Endothelial cell of umbilical vein (primary cell): ENCODE measurements at regions not wholly inside any gene's neighbourhood (a gene's known extent, or its start where the extent isn't known, plus 50 kb on each side); places are given as distances from the start of the nearest gene placed in this dataset.

ENCODE experiments used
- BruUV-seq: library from RNA; stranded (reverse); fragments of 400-500 nt; replicated peaks from 2 replicates; lab custom pipeline; 2021; lab: Mats Ljungman, UMichigan
- CTCF ChIA-PET: fragments of 300-600, 350-600 bp; sonication (Branson Sonifier 250); formaldehyde crosslinking; loops from one replicate; lab custom pipeline; 2021; ENCODE audit warnings: antibody characterized with exemption, inconsistent platforms; lab: Charles Lee
- POLR2A ChIA-PET: fragments of 300-600, 350-600 bp; sonication (Branson Sonifier 250); formaldehyde crosslinking; loops from one replicate; lab custom pipeline; 2021; ENCODE audit warnings: antibody characterized with exemption, inconsistent platforms; lab: Charles Lee
- DNase-seq: peaks from one replicate; pipeline ENCODE4 v3.0.0-alpha.2; 2011; ENCODE audit warnings: low read depth, low spot score
- FAIRE-seq: peaks from 2 replicates; lab custom pipeline; 2011; peaks lifted over from hg19 to GRCh38; lab: Jason Lieb, UNC
- H2AFZ ChIP-seq: 2 replicates; pipeline ENCODE4 v1.6.0; 2012; ENCODE audit warnings: low read depth, low read length, control low read depth, inconsistent platforms
- H3K27ac ChIP-seq: 2 replicates; pipeline ENCODE4 v1.5.1; 2011; ENCODE audit warnings: low read depth, mild to moderate bottlenecking, control low read depth, low read length, moderate library complexity; ENCODE audit not compliant: insufficient read depth
- H3K27me3 ChIP-seq, 2 experiments: 2 replicates each; pipeline versions ENCODE4 v1.6.0 to v1.6.1; 2011; ENCODE audit warnings: low read length in 2 of 2, mixed read lengths in 1 of 2; ENCODE audit not compliant: control insufficient read depth in 2 of 2, insufficient read depth in 2 of 2
- H3K36me3 ChIP-seq, 2 experiments: 2 replicates in 1 of 2; 3 replicates in 1 of 2; pipeline ENCODE4 v1.5.1; 2011; ENCODE audit warnings: low read length in 2 of 2, mild to moderate bottlenecking in 1 of 2, moderate library complexity in 1 of 2; ENCODE audit not compliant: control insufficient read depth in 2 of 2, insufficient read depth in 2 of 2; ENCODE audit errors: extremely low read depth in 1 of 2
- H3K4me1 ChIP-seq: 3 replicates; pipeline ENCODE4 v1.5.1; 2011; ENCODE audit warnings: mild to moderate bottlenecking, low read length; ENCODE audit not compliant: control insufficient read depth, insufficient read depth; ENCODE audit errors: extremely low read depth
- H3K4me2 ChIP-seq: 2 replicates; pipeline ENCODE4 v1.6.1; 2011; ENCODE audit warnings: low read length, control low read depth, mixed read lengths; ENCODE audit not compliant: insufficient read depth
- H3K4me3 ChIP-seq, 3 experiments: fragments of 200-600 bp in 1 of 3; sonication (generic), shearing (Covaris generic) in 1 of 3; replicated peaks in 1 of 3; 2 replicates each; pipeline ENCODE4 v1.5.1; 2011 to 2016; ENCODE audit warnings: control low read depth in 3 of 3, low read length in 3 of 3, mild to moderate bottlenecking in 2 of 3, inconsistent platforms in 1 of 3, low read depth in 1 of 3, moderate library complexity in 1 of 3; ENCODE audit not compliant: insufficient read depth in 1 of 3
- H3K79me2 ChIP-seq: 2 replicates; pipeline ENCODE4 v1.6.0; 2012; ENCODE audit warnings: low read length, inconsistent platforms; ENCODE audit not compliant: control insufficient read depth, insufficient read depth
- H3K9ac ChIP-seq: replicated peaks from 2 replicates; pipeline ENCODE3; 2011; ENCODE audit warnings: low read length, control low read depth; ENCODE audit not compliant: insufficient read depth; ENCODE audit errors: extremely low read depth
- H3K9me1 ChIP-seq: replicated peaks from 3 replicates; pipeline ENCODE4 v1.6.0; 2011; ENCODE audit warnings: mild to moderate bottlenecking, low read length; ENCODE audit not compliant: control insufficient read depth, insufficient read depth; ENCODE audit errors: extremely low read depth
- H3K9me3 ChIP-seq: replicated peaks from 2 replicates; pipeline ENCODE4 v1.5.1; 2012; ENCODE audit warnings: low read length, inconsistent platforms; ENCODE audit not compliant: control insufficient read depth, insufficient read depth
- H4K20me1 ChIP-seq: replicated peaks from 2 replicates; pipeline ENCODE3; 2011; ENCODE audit warnings: mild to moderate bottlenecking, low read length; ENCODE audit not compliant: control insufficient read depth, insufficient read depth; ENCODE audit errors: extremely low read depth
- CTCF ChIP-seq, 2 donors: IDR thresholded peaks; 1 replicate in 1 of 2; 2 replicates in 1 of 2; pipeline ENCODE4 v1.5.1; 2011; ENCODE audit warnings: low read length in 2 of 2, mild to moderate bottlenecking in 2 of 2, moderate library complexity in 2 of 2, control low read depth in 1 of 2, inconsistent platforms in 1 of 2, low read depth in 1 of 2; ENCODE audit not compliant: insufficient read depth in 1 of 2; ENCODE audit errors: extremely low read depth in 1 of 2
- EZH2 ChIP-seq: IDR thresholded peaks from 2 replicates; pipeline ENCODE4 v1.6.1; 2012; ENCODE audit warnings: borderline replicate concordance, low read depth, mild to moderate bottlenecking, moderate library complexity, low read length, inconsistent platforms; ENCODE audit not compliant: severe bottlenecking
- FOS ChIP-seq: IDR thresholded peaks from 2 replicates; pipeline ENCODE4 v1.6.1; 2011; ENCODE audit warnings: mild to moderate bottlenecking, low read length, moderate library complexity, borderline replicate concordance; ENCODE audit not compliant: insufficient read depth
- GATA2 ChIP-seq: IDR thresholded peaks from 2 replicates; pipeline ENCODE4 v1.7.0; 2011; ENCODE audit warnings: low read depth, mild to moderate bottlenecking, moderate library complexity, mixed read lengths, low read length; ENCODE audit not compliant: insufficient read length, insufficient read depth
- JUN ChIP-seq: IDR thresholded peaks from 2 replicates; pipeline ENCODE4 v1.6.1; 2011; ENCODE audit warnings: borderline replicate concordance, low read depth; ENCODE audit not compliant: insufficient read length, insufficient read depth
- MAX ChIP-seq: IDR thresholded peaks from 2 replicates; pipeline ENCODE4 v1.6.1; 2011; ENCODE audit not compliant: insufficient read depth, insufficient read length
- MYC ChIP-seq: IDR thresholded peaks from one replicate; pipeline ENCODE4 v1.6.1; 2011; ENCODE audit warnings: mild to moderate bottlenecking, low read depth, low read length
- POLR2A ChIP-seq: IDR thresholded peaks from 2 replicates; pipeline ENCODE4 v1.6.1; 2012; ENCODE audit warnings: low read depth, mild to moderate bottlenecking, control low read depth, low read length
- POLR2AphosphoS5 ChIP-seq: IDR thresholded peaks from 2 replicates; pipeline ENCODE4 v1.6.1; 2012; ENCODE audit warnings: low read depth, mild to moderate bottlenecking, control low read depth, low read length, moderate library complexity; ENCODE audit not compliant: insufficient read depth
- dilution Hi-C: fragments of 300-500 bp; cut with MboI; formaldehyde crosslinking; loops from one replicate; pipeline ENCODE4 v1.15.0; 2019; ENCODE audit warnings: low sequenced_read_pairs; ENCODE audit not compliant: extremely low pct_ligation_motif_present
- intact Hi-C: fragments of 100-400 bp; cut with micrococcal nuclease; formaldehyde crosslinking; loops from one replicate; pipeline ENCODE4 v1.10.0; 2022

- Histone ChIP-seq H3K9me1 (no peaks in the 10 kb centered on the region), H3K4me1 (no peaks in the 10 kb centered on the region), H3K36me3 (no peaks in the 10 kb centered on the region), H4K20me1 (no peaks in the 10 kb centered on the region), H3K9me3 (no peaks in the 10 kb centered on the region), H3K27ac (no peak overlapping the region), H3K79me2 (no peaks in the 10 kb centered on the region), H3K4me2 (no peak overlapping the region), H3K9ac (no peak overlapping the region), H2AFZ (no peak overlapping the region), H3K4me3 (no peak overlapping the region), H3K27me3 (no peaks in the 10 kb centered on the region)
- FAIRE-seq (no peak), DNase-seq (no peak)
- TF ChIP-seq JUN (no peak), FOS (no peak), MAX (no peak), CTCF (IDR thresholded peaks at IDR 0.05; ENCODE audit: extremely low read depth in 1 of 2, insufficient read depth in 1 of 2, low read depth in 1 of 2, low read length in 2 of 2) (no peak), MYC (no peak), GATA2 (no peak), EZH2 (no peak)
- ChIA-PET CTCF (no interaction called here), POLR2A (no interaction called here)
- BruUV-seq, result no TSS peak
- intact Hi-C loops (no loop called here), dilution Hi-C loops (no loop called here)
Measured at GRCh38 chr6:90669846-90670245, 83.0 kb upstream of the MAP3K7 start.

GRCh38 chr6:90669420-90669819, 82.5 kb upstream of the MAP3K7 start:
- BruUV-seq, result no TSS peak
- POLR2A ChIA-PET, result no interaction called here
- CTCF ChIA-PET, result no interaction called here
- FAIRE-seq (no peak), DNase-seq (no peak)
- no peak overlapping the region for H3K4me2 ChIP-seq
- no peaks in the 10 kb centered on the region for H4K20me1 ChIP-seq
- intact Hi-C loops, result no loop called here
- H3K36me3 ChIP-seq, result no peaks in the 10 kb centered on the region
- no peak overlapping the region for H3K27ac ChIP-seq
- no peaks in the 10 kb centered on the region for H3K9me1 ChIP-seq
- dilution Hi-C loops, result no loop called here
- no peaks in the 10 kb centered on the region for H3K4me1 ChIP-seq
- H2AFZ ChIP-seq, result no peak overlapping the region
- H3K9me3 ChIP-seq, result no peaks in the 10 kb centered on the region
- H3K4me3 ChIP-seq, result no peak overlapping the region
- TF ChIP-seq MYC (no peak), CTCF (IDR thresholded peaks at IDR 0.05; ENCODE audit: extremely low read depth in 1 of 2, insufficient read depth in 1 of 2, low read depth in 1 of 2, low read length in 2 of 2) (no peak), FOS (no peak), JUN (no peak), POLR2AphosphoS5 (no peak), GATA2 (no peak), MAX (no peak), EZH2 (no peak), POLR2A (no peak)
- no peaks in the 10 kb centered on the region for H3K79me2 ChIP-seq
- H3K27me3 ChIP-seq, result no peaks in the 10 kb centered on the region
- no peak overlapping the region for H3K9ac ChIP-seq
